NCI-H2196 (cell line): ENCODE measurements at regions not wholly inside any gene's neighbourhood (a gene's known extent, or its start where the extent isn't known, plus 50 kb on each side); places are given as distances from the start of the nearest gene placed in this dataset.
"Not testable (repeated sequence)": the region's sequence is repeated elsewhere in the genome, so short reads cannot be mapped to it uniquely, and the experiment has no call there.

Source experiments
- DNase-seq: peaks from one replicate; lab custom pipeline; 2025; ENCODE audit not compliant: unreplicated experiment; lab: John Stamatoyannopoulos, UW

GRCh38 chrX:43188296-43188695 is 410.3 kb upstream of the PPP1R2C start:
- no peak for DNase-seq

- DNase-seq: no peak
These were observed 433.6 kb upstream of the PPP1R2C start for GRCh38 chrX:43211570-43211969.

- DNase-seq: no peak
These were observed 437.9 kb upstream of the MAOA start for GRCh38 chrX:43218198-43218597.

DNA sequence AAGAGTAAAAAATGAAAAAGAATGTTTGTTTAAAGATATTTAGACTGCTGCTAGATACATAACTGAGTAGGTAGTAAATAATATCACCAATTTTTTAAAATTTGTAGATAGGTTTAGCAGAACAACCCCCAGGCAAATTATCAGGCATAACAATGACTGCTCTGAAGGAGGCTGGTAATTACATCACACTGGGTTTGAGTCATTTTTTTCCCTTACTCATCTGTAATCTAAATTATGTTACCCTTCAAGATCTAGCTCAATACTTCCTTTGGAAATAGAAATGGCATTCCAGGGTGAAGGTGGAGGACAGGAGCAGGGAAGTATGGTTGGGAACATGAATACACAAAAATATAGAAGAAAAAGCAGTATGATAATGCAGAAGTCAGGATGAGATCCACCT is 431.6 kb upstream of the MAOA start:
- DNase-seq: no peak

DNA sequence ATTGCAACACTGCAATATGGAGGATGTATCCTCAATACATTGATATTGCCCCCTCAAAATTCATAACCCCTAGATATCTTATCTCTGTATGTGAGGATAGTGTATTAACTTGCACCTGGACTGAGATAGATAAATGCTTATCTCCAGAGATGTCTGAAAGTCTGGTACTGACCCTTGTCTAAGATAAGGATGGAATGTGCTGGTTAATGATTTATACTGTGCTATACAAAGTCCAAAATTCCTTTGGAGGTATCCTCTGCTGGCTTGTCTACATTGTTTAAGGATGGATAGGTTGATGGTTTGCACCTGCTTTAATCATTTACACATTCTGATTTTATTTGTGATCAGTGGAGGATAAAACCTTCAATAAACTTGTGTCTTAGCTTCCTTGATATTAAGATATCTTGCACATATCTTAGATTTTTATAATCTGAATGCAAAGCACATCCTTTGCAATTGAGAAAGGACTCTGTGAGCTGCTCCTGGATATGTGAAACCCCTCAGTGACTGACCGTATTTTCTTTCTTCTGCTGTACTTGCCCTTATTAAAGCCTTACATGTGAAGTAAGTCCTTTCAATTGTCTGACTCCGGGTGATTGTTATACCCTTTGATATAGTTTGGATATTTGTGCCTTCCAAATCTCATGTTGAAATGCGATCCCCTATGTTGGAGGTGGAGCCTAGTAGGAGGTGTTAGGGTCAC is 430.3 kb upstream of the MAOA start:
- no peak for DNase-seq

- DNase-seq: no peak
These were observed 417.6 kb upstream of the MAOA start for GRCh38 chrX:43238461-43238945.

GRCh38 chrX:43239356-43239755 is 416.7 kb upstream of the MAOA start:
- no peak for DNase-seq

DNA sequence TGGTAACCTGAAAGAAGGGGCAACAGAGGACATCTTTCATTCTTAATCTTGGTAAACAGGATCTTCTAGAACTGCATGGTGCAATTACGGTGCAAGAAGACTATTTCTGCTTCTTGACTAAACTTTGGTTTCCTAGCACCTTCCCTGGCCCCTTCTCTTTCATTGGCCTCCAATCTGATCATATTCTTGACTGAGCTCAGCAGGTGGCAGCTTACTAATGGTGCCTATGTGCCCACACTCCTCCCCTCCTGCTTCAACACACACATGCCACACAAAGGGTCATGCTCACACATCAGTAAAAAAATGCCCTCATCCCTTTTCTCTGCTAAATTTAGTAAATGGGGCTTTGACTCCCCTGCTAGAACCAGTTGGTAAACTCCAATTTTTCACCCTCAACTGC is 400.5 kb upstream of the MAOA start:
- no peak for DNase-seq

DNA sequence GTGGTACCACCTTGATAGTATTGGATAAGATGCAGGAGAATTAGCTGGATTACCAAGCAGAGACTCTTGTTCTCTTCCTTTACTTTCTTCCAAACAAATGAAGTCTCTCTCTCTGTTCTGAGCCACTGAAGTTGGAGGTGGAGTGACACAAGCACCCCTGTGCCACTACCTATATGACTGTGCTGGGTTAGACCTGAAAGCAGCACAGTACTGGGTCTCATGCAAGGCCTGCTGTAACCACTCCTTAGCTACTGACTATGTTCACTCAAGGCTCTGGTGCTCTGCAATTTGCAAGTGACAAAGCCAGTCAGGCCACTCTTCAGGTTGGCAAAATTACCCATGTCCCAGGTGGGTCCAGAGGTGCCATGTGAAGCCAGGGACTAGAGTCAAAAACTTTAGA is 389.6 kb upstream of the MAOA start:
- DNase-seq: no peak

GRCh38 chrX:43267652-43268051 is 388.4 kb upstream of the MAOA start:
- DNase-seq: no peak

DNA sequence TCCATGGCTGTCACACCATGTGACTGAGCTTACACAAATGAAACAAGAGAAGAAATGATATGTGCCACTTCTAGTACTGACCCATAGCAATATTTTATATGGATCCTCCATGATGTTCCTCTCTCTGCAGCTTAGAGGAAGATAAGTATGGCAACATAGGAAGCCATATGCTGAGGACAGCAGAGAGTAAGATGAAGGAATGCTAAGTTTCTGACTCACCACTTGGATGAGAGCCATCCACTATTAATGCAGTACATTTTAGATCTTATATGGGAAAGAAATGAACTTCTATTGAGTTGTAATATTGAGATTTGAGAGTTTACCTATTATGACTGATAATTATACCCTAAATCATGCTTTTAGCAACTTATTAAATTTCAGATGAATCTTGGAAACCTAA is 386.9 kb upstream of the MAOA start:
- DNase-seq: no peak

DNA sequence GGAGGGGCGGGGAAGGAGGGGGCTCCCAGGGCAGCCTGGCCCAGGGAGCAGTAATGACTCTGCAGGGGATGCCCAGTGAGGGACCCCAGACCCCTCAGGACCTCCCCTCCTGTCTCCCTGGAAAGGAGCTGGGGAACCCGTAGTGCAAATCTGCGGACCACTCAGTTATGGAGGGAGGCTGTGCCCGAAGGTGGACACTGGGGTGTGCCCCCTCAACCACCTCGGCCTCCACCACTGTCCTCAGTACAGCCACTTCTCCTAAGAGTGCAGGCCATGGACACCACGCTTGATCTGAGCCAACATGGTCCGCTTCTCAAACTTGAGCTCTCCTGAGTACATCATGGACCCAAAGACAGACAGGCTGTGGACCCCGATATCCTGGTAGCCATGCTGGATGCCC is 378.2 kb upstream of the MAOA start:
- no peak for DNase-seq

DNA sequence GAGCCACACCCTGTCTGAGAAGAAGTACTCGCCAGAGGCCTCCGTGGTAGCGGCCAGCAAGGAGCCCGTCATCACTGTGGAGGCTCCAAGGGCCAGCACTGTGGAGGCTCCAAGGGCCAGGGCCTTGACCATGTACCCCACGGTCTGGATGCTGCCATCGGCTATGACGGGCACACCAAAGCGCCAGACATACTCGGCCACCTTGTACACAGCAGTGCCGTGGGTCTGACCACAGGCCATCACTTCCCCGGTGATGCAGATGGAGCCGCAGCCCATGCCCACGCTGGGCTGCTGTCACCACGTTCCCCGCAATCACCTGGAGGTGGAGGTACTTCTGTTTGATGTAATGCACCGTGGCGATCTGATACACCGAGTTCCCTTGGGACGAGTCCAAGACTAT is 377.7 kb upstream of the MAOA start:
- DNase-seq: no peak

DNA sequence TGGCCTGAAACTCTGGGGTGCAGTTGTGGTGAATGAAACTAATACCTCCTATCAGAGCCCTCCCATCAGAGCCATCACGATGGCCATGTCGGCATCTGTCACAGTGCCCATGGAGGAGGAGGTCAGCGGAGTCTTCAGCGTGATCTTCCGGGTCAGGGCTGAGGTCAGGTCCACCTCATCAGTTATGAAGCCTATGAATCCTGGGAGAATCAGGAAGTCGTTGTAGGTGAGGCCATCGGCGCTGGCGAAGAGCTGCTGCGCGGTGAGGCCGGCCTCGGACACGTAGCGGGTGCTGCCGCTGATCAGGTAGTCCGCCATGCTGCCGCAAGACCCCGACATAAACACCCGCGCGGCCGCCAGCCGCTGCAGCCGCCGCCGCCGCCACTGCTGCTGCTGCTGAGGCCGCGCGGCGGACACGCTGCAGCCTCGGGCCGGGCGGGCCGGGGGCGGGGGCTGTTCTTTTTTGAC is 376.7 kb upstream of the MAOA start:
- no peak for DNase-seq

DNA sequence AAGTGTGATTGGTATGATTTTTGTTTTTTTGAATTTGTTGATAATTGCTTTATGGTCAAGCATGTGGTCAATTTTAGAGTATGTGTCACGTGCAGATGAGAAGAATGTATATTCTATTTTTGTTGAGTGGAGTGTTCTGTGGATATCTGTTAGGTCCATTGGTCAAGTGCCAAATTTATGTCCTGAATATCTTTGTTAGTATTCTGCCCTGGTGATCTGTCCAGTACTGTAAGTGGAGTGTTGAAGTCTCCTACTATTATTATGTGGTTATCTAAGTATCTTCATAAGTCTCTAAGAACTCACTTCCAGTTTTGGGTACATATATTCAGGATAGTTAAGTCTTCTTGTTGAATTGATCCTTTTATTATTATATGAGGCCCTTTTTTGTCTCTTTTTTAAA is 372.9 kb upstream of the MAOA start:
- no peak for DNase-seq

GRCh38 chrX:43311625-43312024 is 344.5 kb upstream of the MAOA start:
- not testable (repeated sequence) for DNase-seq

DNA sequence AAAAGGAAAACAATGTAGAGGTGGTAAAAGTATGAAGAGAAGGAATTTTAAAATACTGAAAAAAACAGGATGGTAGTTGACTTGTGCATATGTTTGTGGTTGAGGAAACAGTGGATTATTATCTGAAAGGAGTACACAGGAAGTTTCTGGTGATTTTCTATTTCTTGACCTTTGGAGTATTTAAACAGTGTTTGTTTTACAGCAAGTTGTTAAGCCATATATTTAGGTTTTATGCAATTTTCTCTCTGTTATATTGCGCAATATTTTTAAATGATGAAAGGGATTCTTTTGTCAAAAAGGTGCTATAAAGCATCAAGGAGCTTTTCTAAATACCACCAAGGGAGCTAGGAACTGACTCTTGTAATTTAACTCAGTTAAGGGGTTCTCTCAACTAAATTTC is 343.1 kb upstream of the MAOA start:
- DNase-seq: no peak

DNA sequence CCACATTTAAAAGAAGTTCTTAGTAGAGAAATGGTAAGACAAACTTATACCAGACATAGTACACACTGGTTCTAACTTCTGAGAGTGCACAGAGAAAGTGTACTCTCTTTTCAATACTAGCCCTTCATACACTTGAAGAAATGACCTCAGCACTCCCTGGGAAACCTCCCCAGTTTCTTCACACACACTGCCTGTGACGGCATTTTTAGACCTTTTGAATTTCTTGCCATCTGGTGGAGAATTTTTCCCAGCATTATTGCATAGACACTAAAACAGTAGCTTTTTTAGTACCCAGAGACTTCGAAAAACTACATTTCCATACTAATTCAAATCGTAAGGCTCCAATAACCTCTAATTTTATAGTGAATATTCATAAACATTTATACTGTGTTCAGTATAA is 341.6 kb upstream of the MAOA start:
- DNase-seq: no peak

- DNase-seq: no peak
These were observed 340.5 kb upstream of the MAOA start for GRCh38 chrX:43315622-43316021.

DNA sequence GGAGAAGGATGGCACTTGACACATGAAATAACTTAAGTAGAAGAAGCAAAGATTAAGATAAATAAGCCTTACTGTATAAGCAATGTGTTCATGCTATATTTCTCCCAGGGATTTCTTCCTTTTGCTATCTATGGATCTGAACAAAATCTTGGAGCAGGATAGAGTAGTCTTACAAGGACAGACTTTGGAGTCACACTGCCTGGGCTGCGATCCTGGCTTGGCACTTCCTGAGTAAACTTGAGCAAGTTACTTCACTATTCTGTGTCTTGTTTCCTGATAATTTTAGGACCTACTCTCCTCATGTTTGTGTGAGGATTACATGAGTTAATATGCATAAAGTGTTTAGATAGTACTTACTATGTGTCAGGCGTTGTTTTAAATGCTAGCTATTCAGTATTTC is 340.0 kb upstream of the MAOA start:
- DNase-seq: no peak

- DNase-seq: no peak
These were observed 338.7 kb upstream of the MAOA start for GRCh38 chrX:43317378-43317777.

DNA sequence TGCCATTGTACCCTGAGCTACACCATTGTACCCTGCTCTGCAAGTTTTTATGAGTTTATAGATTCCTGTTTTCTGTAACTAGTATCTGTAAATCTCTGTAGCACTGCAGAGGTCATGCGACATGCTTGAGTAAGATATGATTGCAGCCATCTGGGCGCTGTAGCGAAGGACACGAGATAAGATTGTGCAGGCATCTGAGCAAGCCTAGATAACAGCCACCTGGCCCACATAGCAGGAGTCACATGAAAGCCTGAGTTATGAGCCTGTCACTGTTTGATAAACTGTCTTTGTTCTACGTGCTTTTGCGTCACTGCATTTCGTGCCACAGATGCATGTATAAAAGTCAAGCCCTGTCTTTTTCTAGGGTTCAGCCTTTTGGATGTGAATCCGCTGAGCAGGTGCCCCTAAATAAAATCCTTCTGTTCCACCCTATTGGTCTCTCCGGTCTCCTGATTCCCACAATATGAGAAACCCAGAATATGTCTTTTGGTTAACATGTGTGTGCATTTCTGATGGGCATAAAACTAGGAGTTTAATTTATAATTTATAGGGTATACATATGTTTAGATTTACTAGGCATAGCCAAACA is 327.6 kb upstream of the MAOA start:
- DNase-seq: no peak

GRCh38 chrX:43333543-43333942 is 322.6 kb upstream of the MAOA start:
- DNase-seq: no peak
